Peyer's patch (tissue), 4 donors: ENCODE measurements at regions not wholly inside any gene's neighbourhood (a gene's known extent, or its start where the extent isn't known, plus 50 kb on each side); places are given as distances from the start of the nearest gene placed in this dataset.

Source experiments
- POLR2A ChIP-seq, 2 donors: fragments of 450-650 bp; IDR thresholded peaks; one replicate each; pipeline ENCODE4 v1.5.1; 2017; ENCODE audit warnings: antibody characterized with exemption in 2 of 2, mild to moderate bottlenecking in 2 of 2, moderate library complexity in 2 of 2
- TF ChIP-seq, protein P1 (sequence below), 6 experiments: fragments of 450-650 bp in 4 of 6; fragments of 200-600 bp in 2 of 6; sonication (generic) in 1 of 6; IDR thresholded peaks; one replicate each; pipeline ENCODE4 v1.5.1; 2017 to 2019; ENCODE audit warnings: antibody characterized with exemption in 6 of 6, mild to moderate bottlenecking in 3 of 6, moderate library complexity in 1 of 6

DNA sequence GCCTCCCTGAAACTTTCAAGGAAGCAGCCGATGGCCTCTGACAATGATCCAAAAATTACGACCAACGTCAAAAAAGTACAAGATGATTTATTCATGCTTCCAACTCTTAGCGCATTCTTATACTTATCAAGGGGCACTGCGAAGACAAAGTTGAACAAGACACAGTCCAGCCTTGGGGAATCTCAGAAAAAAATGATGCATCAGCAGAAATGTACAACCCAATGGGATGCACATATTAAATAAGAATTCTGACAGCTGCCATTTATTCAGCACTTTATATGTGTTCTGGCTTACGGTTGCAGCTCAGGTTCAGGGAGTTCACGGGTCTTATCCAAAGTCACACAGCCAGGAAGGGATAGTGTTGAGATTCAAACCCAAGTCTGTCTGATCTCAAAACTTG is 96.0 kb upstream of the CPLX2 start:
- TF ChIP-seq, protein P1, sequence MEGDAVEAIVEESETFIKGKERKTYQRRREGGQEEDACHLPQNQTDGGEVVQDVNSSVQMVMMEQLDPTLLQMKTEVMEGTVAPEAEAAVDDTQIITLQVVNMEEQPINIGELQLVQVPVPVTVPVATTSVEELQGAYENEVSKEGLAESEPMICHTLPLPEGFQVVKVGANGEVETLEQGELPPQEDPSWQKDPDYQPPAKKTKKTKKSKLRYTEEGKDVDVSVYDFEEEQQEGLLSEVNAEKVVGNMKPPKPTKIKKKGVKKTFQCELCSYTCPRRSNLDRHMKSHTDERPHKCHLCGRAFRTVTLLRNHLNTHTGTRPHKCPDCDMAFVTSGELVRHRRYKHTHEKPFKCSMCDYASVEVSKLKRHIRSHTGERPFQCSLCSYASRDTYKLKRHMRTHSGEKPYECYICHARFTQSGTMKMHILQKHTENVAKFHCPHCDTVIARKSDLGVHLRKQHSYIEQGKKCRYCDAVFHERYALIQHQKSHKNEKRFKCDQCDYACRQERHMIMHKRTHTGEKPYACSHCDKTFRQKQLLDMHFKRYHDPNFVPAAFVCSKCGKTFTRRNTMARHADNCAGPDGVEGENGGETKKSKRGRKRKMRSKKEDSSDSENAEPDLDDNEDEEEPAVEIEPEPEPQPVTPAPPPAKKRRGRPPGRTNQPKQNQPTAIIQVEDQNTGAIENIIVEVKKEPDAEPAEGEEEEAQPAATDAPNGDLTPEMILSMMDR (IDR thresholded peaks at IDR 0.05) = no peak
- no peak for TF ChIP-seq POLR2A (IDR thresholded peaks at IDR 0.05)
